ENCODE measurements at regions not wholly inside any gene's neighbourhood (a gene's known extent, or its start where the extent isn't known, plus 50 kb on each side); places are given as distances from the start of the nearest gene placed in this dataset.

DNA sequence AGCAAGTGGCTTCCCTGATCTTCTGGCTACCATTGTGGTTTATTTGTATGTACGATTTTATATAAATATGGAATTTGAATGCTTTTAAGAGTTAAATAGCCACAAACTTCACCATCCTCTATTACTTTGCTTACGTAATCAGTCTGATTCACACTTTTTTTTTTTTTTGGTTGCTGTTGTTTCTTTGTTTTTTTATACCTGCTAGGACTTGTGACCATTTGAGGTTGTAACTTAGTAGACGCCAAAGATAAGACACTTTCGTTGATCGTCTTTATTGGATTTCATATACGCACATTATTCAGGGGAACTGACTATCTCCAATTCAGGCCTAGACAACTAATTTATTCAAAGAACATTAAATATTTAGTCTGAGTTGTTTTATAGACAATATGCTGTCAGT lies 559.0 kb downstream of the CBLN4 start:
- intact Hi-C loops (cut with DNase I): loop anchor here in 1 of 10 donors (10.0 kb wide), 1 partner anchor 478 kb away; no protein-coding TSS in a partner anchor
- 70 to 74% (median 72%) methylated on average over 6 of the region's 6 CpGs for WGBS, 4 donors
- no peak for DNase-seq
- Histone ChIP-seq H3K4me1 (peaks cover 0 to 14% (median 0%) of the 10 kb centered on the region in 12 donors), H3K27ac (no peak overlapping the region), H3K9me3 (no peaks in the 10 kb centered on the region), H3K4me3 (no peak overlapping the region), H3K36me3 (no peaks in the 10 kb centered on the region), H3K27me3 (no peaks in the 10 kb centered on the region)
- ATAC-seq: no peak
- TF ChIP-seq, protein P1, sequence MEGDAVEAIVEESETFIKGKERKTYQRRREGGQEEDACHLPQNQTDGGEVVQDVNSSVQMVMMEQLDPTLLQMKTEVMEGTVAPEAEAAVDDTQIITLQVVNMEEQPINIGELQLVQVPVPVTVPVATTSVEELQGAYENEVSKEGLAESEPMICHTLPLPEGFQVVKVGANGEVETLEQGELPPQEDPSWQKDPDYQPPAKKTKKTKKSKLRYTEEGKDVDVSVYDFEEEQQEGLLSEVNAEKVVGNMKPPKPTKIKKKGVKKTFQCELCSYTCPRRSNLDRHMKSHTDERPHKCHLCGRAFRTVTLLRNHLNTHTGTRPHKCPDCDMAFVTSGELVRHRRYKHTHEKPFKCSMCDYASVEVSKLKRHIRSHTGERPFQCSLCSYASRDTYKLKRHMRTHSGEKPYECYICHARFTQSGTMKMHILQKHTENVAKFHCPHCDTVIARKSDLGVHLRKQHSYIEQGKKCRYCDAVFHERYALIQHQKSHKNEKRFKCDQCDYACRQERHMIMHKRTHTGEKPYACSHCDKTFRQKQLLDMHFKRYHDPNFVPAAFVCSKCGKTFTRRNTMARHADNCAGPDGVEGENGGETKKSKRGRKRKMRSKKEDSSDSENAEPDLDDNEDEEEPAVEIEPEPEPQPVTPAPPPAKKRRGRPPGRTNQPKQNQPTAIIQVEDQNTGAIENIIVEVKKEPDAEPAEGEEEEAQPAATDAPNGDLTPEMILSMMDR (IDR thresholded peaks at IDR 0.05): no peak
- TF ChIP-seq POLR2A (IDR thresholded peaks at IDR 0.05): no peak

DNA sequence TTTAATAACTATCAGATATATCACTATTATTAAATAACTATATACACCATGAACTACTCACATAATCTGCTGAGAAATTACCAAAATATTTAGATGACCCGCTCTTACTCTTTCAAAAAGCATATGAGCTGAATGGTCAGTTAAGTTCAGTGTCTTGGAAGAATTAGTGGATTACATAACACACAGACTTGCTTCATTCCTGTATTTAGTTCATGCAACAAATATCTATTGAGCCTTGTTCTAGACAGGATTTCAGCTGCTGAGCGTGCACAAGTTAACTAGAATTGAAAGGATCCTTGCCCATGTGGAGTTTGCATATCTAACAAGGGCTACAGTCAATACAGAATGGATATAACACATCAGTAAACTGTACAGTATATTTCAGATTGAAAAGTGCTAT lies 566.2 kb downstream of the CBLN4 start:
- intact Hi-C loops (cut with DNase I): no loop called here
- TF ChIP-seq POLR2A (IDR thresholded peaks at IDR 0.05): no peak
- TF ChIP-seq, protein P1 (IDR thresholded peaks at IDR 0.05): no peak
- DNase-seq: no peak
- Histone ChIP-seq H3K27me3 (no peaks in the 10 kb centered on the region), H3K4me3 (no peak overlapping the region), H3K27ac (no peak overlapping the region), H3K4me1 (no peaks in the 10 kb centered on the region), H3K36me3 (no peaks in the 10 kb centered on the region), H3K9me3 (no peaks in the 10 kb centered on the region)
- peak in 1 of 4 donors; percentile 24 for ATAC-seq
- 68 to 73% (median 71%) methylated on average over 2 of the region's 2 CpGs for WGBS, 4 donors

DNA sequence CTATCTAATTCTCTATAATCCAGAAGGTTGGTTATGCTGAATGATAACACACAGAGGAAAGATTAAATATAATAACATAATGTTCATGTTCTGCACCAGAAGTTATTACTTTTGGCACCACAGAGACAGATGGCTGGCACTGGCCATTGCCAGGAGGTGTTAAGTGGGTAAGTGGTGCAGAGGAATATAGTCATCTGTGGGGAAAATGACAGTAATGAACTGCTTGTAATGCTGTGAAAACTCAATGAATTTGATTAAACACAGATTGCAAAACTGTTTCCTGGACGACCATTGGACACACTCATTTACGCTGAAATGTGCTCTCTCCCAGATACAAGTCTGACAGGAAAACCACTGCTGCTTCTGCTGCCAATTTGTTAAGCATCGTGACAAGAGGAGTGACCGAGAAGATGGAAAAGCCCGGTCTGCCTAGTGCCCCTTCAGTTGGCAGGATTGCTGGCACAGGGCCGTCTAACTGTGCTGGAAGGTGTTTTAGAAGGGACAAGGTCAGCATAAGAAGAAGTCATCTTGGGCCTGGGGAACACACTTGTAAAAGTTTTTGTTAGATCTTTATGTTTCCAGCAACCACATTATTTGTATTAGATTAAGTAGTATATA lies 567.4 kb downstream of the CBLN4 start:
- no peak overlapping the region for H3K27ac ChIP-seq
- TF ChIP-seq, protein P1 (IDR thresholded peaks at IDR 0.05): no peak
- no peak for TF ChIP-seq POLR2A (IDR thresholded peaks at IDR 0.05)
- H3K36me3 ChIP-seq: no peaks in the 10 kb centered on the region
- H3K27me3 ChIP-seq: no peaks in the 10 kb centered on the region
- H3K4me1 ChIP-seq: no peaks in the 10 kb centered on the region
- ATAC-seq (no peak), DNase-seq (no peak)
- no peak overlapping the region for H3K4me3 ChIP-seq
- intact Hi-C loops (cut with DNase I): no loop called here
- no peaks in the 10 kb centered on the region for H3K9me3 ChIP-seq
- WGBS, 4 donors: 54 to 73% (median 64%) methylated on average over 6 of the region's 6 CpGs

DNA sequence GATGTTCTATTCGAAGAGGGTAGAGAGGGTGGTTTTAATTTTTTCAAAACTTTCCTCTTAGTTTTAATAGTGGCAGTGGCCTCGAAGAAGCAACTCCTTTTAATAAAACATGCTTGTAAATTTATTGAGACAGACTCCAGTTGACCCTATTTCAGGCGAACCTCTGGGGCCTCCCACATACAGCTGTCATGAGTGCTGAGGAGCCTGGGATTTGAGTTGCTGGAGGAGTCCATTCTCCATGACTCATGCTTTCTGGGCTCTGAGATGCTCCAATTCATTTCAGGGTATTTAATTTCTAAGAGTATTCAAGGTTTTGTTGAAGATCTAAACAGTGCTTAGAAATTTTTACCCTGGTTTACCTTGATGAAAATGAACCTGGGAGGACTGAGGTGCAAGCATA lies 580.4 kb downstream of the CBLN4 start:
- no peaks in the 10 kb centered on the region for H3K9me3 ChIP-seq
- H3K27me3 ChIP-seq: no peaks in the 10 kb centered on the region
- no peak overlapping the region for H3K4me3 ChIP-seq
- intact Hi-C loops (cut with DNase I): no loop called here
- ATAC-seq (peak; percentile 47 to 90 (median 74)), DNase-seq (peak in 4 of 5 donors; percentile 28 to 38 (median 34))
- H3K27ac ChIP-seq: peak overlapping the region in 1 of 12 donors; percentile 33
- H3K36me3 ChIP-seq: no peaks in the 10 kb centered on the region
- TF ChIP-seq, protein P1 (IDR thresholded peaks at IDR 0.05): no peak
- no peak for TF ChIP-seq POLR2A (IDR thresholded peaks at IDR 0.05)
- H3K4me1 ChIP-seq: peaks cover 0 to 5% (median 0%) of the 10 kb centered on the region in 12 donors
- 41 to 58% (median 55%) methylated on average over 3 of the region's 3 CpGs for WGBS, 4 donors
